AG10803 (cell line): ENCODE measurements at regions not wholly inside any gene's neighbourhood (a gene's known extent, or its start where the extent isn't known, plus 50 kb on each side); places are given as distances from the start of the nearest gene placed in this dataset.
"Not testable (repeated sequence)": the region's sequence is repeated elsewhere in the genome, so short reads cannot be mapped to it uniquely, and the experiment has no call there.

ENCODE experiments used
- DNase-seq: peaks from one replicate; pipeline ENCODE4 v3.0.0; 2010; ENCODE audit warnings: low read depth
- H3K4me3 ChIP-seq: 2 replicates; pipeline ENCODE4 v1.5.1; 2011; ENCODE audit warnings: mild to moderate bottlenecking, low read length, control low read depth
- CTCF ChIP-seq: conservative IDR thresholded peaks from 2 replicates; pipeline ENCODE4 v1.5.1; 2011; ENCODE audit warnings: mild to moderate bottlenecking, low read length, control low read depth, inconsistent platforms

- H3K4me3 ChIP-seq = no peak overlapping the region
- no peak for TF ChIP-seq CTCF
- DNase-seq = no peak
Measured at GRCh38 chr11:34810107-34810562, 106.0 kb downstream of the APIP start.

- no peak for TF ChIP-seq CTCF
- DNase-seq = no peak
- H3K4me3 ChIP-seq = no peak overlapping the region
Measured at GRCh38 chr11:34809191-34810106, 106.7 kb downstream of the APIP start.

- no peak overlapping the region for H3K4me3 ChIP-seq
- DNase-seq = no peak
- no peak for TF ChIP-seq CTCF
Measured at GRCh38 chr11:34806875-34807274, 109.3 kb downstream of the APIP start.

GRCh38 chr11:34805937-34806336, 110.2 kb downstream of the APIP start:
- DNase-seq = no peak
- no peak overlapping the region for H3K4me3 ChIP-seq
- no peak for TF ChIP-seq CTCF

GRCh38 chr11:34799848-34800247, 116.3 kb downstream of the APIP start:
- TF ChIP-seq CTCF = no peak
- no peak for DNase-seq
- H3K4me3 ChIP-seq = no peak overlapping the region

GRCh38 chr11:34798985-34799384, 117.2 kb downstream of the APIP start:
- no peak for DNase-seq
- no peak for TF ChIP-seq CTCF
- no peak overlapping the region for H3K4me3 ChIP-seq

GRCh38 chr11:34797497-34797896, 118.7 kb downstream of the APIP start:
- H3K4me3 ChIP-seq, DNase-seq: not testable (repeated sequence)
